K562 (cell line): ENCODE measurements at regions not wholly inside any gene's neighbourhood (a gene's known extent, or its start where the extent isn't known, plus 50 kb on each side); places are given as distances from the start of the nearest gene placed in this dataset.

Experiments
- ADNP ChIP-seq: fragments of 200-800 bp; sonication (Bioruptor generic); IDR thresholded peaks from 2 replicates; pipeline ENCODE4 v1.6.1; 2016; ENCODE audit warnings: missing genetic modification characterization, missing compliant biosample characterization
- CREB1 ChIP-seq, 2 experiments: sonication (generic) in 1 of 2; formaldehyde crosslinking in 1 of 2; IDR thresholded peaks; 2 replicates each; pipeline versions ENCODE4 v1.6.1 to v1.8.0; 2012 to 2022; ENCODE audit warnings: inconsistent platforms in 1 of 2, mild to moderate bottlenecking in 1 of 2, missing genetic modification reagents in 1 of 2, moderate library complexity in 1 of 2
- GABPB2 ChIP-seq: fragments of 250-450 bp; sonication (Bioruptor Pico); conservative IDR thresholded peaks from 2 replicates; pipeline ENCODE4 v1.5.1; 2021; ENCODE audit warnings: mild to moderate bottlenecking
- ILF3 ChIP-seq: fragments of 450-650 bp; IDR thresholded peaks from 2 replicates; pipeline ENCODE4 v1.6.1; 2018; ENCODE audit warnings: antibody characterized with exemption, mild to moderate bottlenecking, moderate library complexity, borderline replicate concordance
- MYBL2 ChIP-seq, 2 experiments: fragments of 450-650 bp in 1 of 2; sonication (generic) in 1 of 2; formaldehyde crosslinking in 1 of 2; IDR thresholded peaks; 2 replicates each; pipeline versions ENCODE4 v1.6.1 to v1.8.1; 2017 to 2022; ENCODE audit warnings: borderline replicate concordance in 1 of 2, inconsistent platforms in 1 of 2, low read depth in 1 of 2, mild to moderate bottlenecking in 1 of 2, missing genetic modification reagents in 1 of 2, moderate library complexity in 1 of 2
- NELFE ChIP-seq: IDR thresholded peaks from 2 replicates; pipeline ENCODE4 v1.6.1; 2011; ENCODE audit warnings: mild to moderate bottlenecking; ENCODE audit not compliant: insufficient read depth, insufficient read length
- NFE2 ChIP-seq: IDR thresholded peaks from 2 replicates; pipeline ENCODE4 v1.6.1; 2014; ENCODE audit warnings: antibody characterized with exemption, low read depth
- PRPF4 ChIP-seq: fragments of 200-400 bp; formaldehyde crosslinking; IDR thresholded peaks from one replicate; pipeline ENCODE4 v1.6.1; 2017; ENCODE audit warnings: low read length, low read depth, mild to moderate bottlenecking; ENCODE audit not compliant: insufficient read depth, poor library complexity, severe bottlenecking
- RBBP5 ChIP-seq: fragments of 200-600 bp; sonication (generic); IDR thresholded peaks from 2 replicates; pipeline ENCODE4 v1.6.1; 2012; ENCODE audit warnings: borderline replicate concordance, mild to moderate bottlenecking, low read length, control low read depth, inconsistent platforms; ENCODE audit not compliant: insufficient read depth, poor library complexity, severe bottlenecking
- ZC3H11A ChIP-seq: IDR thresholded peaks from 2 replicates; pipeline ENCODE4 v1.6.1; 2012; ENCODE audit warnings: low read depth, low read length, improper control_type of control experiment
- ZNF133 ChIP-seq: fragments of 250-450 bp; sonication (Bioruptor Pico); IDR thresholded peaks from 2 replicates; pipeline ENCODE4 v1.4.0; 2020; ENCODE audit warnings: mild to moderate bottlenecking
- TF ChIP-seq, protein P1 (sequence below), 2 experiments: fragments of 150-350 bp in 1 of 2; IDR thresholded peaks; 2 replicates each; pipeline ENCODE4 v1.6.1; 2012 to 2016; ENCODE audit warnings: low read depth in 2 of 2, low read length in 2 of 2, mild to moderate bottlenecking in 1 of 2, moderate library complexity in 1 of 2
- TF ChIP-seq, protein P2 (sequence below): fragments of 450-650 bp; IDR thresholded peaks from 2 replicates; pipeline ENCODE4 v1.7.0; 2016; ENCODE audit warnings: borderline replicate concordance
- TF ChIP-seq, protein P3 (sequence below): fragments of 450-650 bp; conservative IDR thresholded peaks from 2 replicates; pipeline ENCODE4 v1.6.1; 2016; ENCODE audit warnings: missing genetic modification characterization, low read depth, mild to moderate bottlenecking, missing compliant biosample characterization, moderate library complexity
- TF ChIP-seq, protein P4 (sequence below): fragments of 250-450 bp; sonication (Bioruptor Pico); IDR thresholded peaks from 2 replicates; pipeline ENCODE4 v1.5.0; 2021
- TF ChIP-seq, protein P5 (sequence below): IDR thresholded peaks from 2 replicates; pipeline ENCODE4 v1.6.1; 2011; ENCODE audit warnings: borderline replicate concordance, low read depth, mild to moderate bottlenecking, moderate library complexity, low read length; ENCODE audit not compliant: insufficient read depth, poor library complexity, severe bottlenecking

DNA sequence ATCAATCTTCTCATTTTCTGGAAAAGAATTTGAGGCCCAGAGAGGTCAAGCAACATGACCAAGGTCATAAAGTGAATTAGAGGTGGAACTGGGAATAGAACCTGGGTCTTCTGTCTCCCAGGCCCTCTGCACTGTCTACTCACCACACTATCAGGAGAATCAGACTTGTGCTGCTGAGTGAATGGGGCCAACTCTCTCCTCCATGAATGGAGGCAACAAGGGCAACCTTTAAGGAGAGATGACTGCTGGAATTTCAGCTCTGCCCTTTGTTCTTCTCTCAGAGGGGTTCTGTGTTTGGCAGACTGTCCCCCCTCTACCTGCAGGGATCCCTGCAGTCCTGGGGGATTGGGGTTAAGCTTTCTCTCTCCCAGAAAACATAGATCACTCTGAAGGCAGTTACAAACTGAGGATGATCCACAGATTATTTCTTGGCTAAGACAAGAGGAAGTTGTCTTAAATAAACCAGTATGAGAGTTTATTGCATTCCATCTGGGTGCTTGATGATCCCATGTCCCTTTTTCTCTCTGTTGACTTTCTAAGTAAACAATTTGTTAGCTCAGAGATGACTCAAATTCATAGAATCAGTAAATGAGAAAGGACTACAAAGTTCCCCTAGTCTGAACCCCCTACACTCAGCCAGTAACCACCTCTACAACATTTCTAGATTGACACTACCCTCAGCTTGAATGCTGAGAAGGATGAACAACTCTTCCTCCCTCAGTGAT lies 99.0 kb upstream of the LIPC start (continued):
- TF ChIP-seq, protein P1, sequence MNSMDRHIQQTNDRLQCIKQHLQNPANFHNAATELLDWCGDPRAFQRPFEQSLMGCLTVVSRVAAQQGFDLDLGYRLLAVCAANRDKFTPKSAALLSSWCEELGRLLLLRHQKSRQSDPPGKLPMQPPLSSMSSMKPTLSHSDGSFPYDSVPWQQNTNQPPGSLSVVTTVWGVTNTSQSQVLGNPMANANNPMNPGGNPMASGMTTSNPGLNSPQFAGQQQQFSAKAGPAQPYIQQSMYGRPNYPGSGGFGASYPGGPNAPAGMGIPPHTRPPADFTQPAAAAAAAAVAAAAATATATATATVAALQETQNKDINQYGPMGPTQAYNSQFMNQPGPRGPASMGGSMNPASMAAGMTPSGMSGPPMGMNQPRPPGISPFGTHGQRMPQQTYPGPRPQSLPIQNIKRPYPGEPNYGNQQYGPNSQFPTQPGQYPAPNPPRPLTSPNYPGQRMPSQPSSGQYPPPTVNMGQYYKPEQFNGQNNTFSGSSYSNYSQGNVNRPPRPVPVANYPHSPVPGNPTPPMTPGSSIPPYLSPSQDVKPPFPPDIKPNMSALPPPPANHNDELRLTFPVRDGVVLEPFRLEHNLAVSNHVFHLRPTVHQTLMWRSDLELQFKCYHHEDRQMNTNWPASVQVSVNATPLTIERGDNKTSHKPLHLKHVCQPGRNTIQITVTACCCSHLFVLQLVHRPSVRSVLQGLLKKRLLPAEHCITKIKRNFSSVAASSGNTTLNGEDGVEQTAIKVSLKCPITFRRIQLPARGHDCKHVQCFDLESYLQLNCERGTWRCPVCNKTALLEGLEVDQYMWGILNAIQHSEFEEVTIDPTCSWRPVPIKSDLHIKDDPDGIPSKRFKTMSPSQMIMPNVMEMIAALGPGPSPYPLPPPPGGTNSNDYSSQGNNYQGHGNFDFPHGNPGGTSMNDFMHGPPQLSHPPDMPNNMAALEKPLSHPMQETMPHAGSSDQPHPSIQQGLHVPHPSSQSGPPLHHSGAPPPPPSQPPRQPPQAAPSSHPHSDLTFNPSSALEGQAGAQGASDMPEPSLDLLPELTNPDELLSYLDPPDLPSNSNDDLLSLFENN (IDR thresholded peaks at IDR 0.05; ENCODE audit: low read depth in 2 of 2, low read length in 2 of 2): no peak
- TF ChIP-seq GABPB2 (CRISPR knock-in tag): no peak
- TF ChIP-seq NFE2: no peak
- TF ChIP-seq RBBP5: no peak
- no peak for TF ChIP-seq ILF3
- TF ChIP-seq MYBL2 (IDR thresholded peaks at IDR 0.05; ENCODE audit: low read depth): no peak
- TF ChIP-seq MYBL2 (CRISPR knock-in tag; IDR thresholded peaks at IDR 0.05; ENCODE audit: borderline replicate concordance): no peak
- TF ChIP-seq, protein P2, sequence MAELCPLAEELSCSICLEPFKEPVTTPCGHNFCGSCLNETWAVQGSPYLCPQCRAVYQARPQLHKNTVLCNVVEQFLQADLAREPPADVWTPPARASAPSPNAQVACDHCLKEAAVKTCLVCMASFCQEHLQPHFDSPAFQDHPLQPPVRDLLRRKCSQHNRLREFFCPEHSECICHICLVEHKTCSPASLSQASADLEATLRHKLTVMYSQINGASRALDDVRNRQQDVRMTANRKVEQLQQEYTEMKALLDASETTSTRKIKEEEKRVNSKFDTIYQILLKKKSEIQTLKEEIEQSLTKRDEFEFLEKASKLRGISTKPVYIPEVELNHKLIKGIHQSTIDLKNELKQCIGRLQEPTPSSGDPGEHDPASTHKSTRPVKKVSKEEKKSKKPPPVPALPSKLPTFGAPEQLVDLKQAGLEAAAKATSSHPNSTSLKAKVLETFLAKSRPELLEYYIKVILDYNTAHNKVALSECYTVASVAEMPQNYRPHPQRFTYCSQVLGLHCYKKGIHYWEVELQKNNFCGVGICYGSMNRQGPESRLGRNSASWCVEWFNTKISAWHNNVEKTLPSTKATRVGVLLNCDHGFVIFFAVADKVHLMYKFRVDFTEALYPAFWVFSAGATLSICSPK: no peak
- TF ChIP-seq, protein P3, sequence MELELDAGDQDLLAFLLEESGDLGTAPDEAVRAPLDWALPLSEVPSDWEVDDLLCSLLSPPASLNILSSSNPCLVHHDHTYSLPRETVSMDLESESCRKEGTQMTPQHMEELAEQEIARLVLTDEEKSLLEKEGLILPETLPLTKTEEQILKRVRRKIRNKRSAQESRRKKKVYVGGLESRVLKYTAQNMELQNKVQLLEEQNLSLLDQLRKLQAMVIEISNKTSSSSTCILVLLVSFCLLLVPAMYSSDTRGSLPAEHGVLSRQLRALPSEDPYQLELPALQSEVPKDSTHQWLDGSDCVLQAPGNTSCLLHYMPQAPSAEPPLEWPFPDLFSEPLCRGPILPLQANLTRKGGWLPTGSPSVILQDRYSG (tag): peak; percentile 91
- TF ChIP-seq PRPF4: no peak
- no peak for TF ChIP-seq NELFE
- TF ChIP-seq ZC3H11A: no peak
- TF ChIP-seq ADNP (tag): 0 out of 2 replicates have a peak, but pooled peaks have one; percentile 35
- TF ChIP-seq, protein P4, sequence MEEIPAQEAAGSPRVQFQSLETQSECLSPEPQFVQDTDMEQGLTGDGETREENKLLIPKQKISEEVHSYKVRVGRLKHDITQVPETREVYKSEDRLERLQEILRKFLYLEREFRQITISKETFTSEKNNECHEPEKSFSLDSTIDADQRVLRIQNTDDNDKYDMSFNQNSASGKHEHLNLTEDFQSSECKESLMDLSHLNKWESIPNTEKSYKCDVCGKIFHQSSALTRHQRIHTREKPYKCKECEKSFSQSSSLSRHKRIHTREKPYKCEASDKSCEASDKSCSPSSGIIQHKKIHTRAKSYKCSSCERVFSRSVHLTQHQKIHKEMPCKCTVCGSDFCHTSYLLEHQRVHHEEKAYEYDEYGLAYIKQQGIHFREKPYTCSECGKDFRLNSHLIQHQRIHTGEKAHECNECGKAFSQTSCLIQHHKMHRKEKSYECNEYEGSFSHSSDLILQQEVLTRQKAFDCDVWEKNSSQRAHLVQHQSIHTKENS (CRISPR knock-in tag): no peak
- TF ChIP-seq, protein P5, sequence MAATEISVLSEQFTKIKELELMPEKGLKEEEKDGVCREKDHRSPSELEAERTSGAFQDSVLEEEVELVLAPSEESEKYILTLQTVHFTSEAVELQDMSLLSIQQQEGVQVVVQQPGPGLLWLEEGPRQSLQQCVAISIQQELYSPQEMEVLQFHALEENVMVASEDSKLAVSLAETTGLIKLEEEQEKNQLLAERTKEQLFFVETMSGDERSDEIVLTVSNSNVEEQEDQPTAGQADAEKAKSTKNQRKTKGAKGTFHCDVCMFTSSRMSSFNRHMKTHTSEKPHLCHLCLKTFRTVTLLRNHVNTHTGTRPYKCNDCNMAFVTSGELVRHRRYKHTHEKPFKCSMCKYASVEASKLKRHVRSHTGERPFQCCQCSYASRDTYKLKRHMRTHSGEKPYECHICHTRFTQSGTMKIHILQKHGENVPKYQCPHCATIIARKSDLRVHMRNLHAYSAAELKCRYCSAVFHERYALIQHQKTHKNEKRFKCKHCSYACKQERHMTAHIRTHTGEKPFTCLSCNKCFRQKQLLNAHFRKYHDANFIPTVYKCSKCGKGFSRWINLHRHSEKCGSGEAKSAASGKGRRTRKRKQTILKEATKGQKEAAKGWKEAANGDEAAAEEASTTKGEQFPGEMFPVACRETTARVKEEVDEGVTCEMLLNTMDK: no peak
- no peak for TF ChIP-seq CREB1 (IDR thresholded peaks at IDR 0.05)
- no peak for TF ChIP-seq CREB1 (CRISPR knock-in tag; IDR thresholded peaks at IDR 0.05)
- TF ChIP-seq ZNF133 (CRISPR knock-in tag): no peak
